Mammary epithelial cell (primary cell): ENCODE measurements at regions not wholly inside any gene's neighbourhood (a gene's known extent, or its start where the extent isn't known, plus 50 kb on each side); places are given as distances from the start of the nearest gene placed in this dataset.

Experiments
- EZH2 ChIP-seq: IDR thresholded peaks from 2 replicates; pipeline ENCODE4 v1.6.1; 2012; ENCODE audit warnings: low read length, inconsistent platforms, borderline replicate concordance
- TF ChIP-seq, protein P1 (sequence below), 2 donors: IDR thresholded peaks in 1 of 2; conservative IDR thresholded peaks in 1 of 2; 2 replicates each; pipeline ENCODE4 v1.5.1; 2011 to 2012; ENCODE audit warnings: inconsistent platforms in 2 of 2, low read length in 2 of 2, mild to moderate bottlenecking in 2 of 2, control low read depth in 1 of 2, low read depth in 1 of 2; ENCODE audit not compliant: insufficient read depth in 1 of 2; ENCODE audit errors: extremely low read depth in 1 of 2

DNA sequence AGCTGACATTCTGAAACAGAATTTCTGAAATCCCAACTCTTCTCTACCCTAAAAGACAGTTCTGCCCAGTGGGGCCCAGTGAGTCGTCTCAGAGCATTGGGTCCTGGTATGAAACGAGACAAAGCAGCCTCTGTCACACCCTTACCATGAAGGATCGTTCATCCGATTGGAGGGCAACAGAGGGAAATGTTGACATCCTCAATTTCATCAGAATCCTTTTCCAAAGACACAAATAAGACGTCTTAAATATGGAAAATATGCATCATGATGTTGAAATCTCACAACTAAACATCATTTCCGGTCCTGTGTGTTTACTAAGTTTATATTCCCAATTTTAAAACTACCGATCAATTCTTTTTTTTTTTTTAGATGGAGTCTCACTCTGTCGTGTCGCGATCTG lies 112.1 kb upstream of the SLC45A1 start:
- TF ChIP-seq, protein P1, sequence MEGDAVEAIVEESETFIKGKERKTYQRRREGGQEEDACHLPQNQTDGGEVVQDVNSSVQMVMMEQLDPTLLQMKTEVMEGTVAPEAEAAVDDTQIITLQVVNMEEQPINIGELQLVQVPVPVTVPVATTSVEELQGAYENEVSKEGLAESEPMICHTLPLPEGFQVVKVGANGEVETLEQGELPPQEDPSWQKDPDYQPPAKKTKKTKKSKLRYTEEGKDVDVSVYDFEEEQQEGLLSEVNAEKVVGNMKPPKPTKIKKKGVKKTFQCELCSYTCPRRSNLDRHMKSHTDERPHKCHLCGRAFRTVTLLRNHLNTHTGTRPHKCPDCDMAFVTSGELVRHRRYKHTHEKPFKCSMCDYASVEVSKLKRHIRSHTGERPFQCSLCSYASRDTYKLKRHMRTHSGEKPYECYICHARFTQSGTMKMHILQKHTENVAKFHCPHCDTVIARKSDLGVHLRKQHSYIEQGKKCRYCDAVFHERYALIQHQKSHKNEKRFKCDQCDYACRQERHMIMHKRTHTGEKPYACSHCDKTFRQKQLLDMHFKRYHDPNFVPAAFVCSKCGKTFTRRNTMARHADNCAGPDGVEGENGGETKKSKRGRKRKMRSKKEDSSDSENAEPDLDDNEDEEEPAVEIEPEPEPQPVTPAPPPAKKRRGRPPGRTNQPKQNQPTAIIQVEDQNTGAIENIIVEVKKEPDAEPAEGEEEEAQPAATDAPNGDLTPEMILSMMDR (conservative IDR thresholded peaks at IDR 0.05 in 1 of 2, IDR thresholded peaks at IDR 0.05 in 1 of 2; ENCODE audit: extremely low read depth in 1 of 2, insufficient read depth in 1 of 2, low read depth in 1 of 2, low read length in 2 of 2) = no peak
- TF ChIP-seq EZH2 = no peak
